Heart right ventricle (tissue), 16 donors: ENCODE measurements at regions not wholly inside any gene's neighbourhood (a gene's known extent, or its start where the extent isn't known, plus 50 kb on each side); places are given as distances from the start of the nearest gene placed in this dataset.

Experiments
- ATAC-seq, 8 donors: fragments of 200-7000 bp; cut with Tn5 transposase; one replicate each; pipeline ENCODE4 v1.9.1; 2020; ENCODE audit warnings: mild to moderate bottlenecking in 8 of 8, moderate library complexity in 8 of 8, moderate number of reproducible peaks in 1 of 8
- DNase-seq, 2 donors: peaks; one replicate each; pipeline ENCODE4 v3.0.0-alpha.2; 2020
- H3K27ac ChIP-seq, 10 donors: fragments of 200-600 bp; sonication (generic) in 2 of 10; one replicate each; pipeline versions ENCODE4 v1.5.0 to v1.8.0; 2020 to 2022; ENCODE audit warnings: mild to moderate bottlenecking in 3 of 10
- H3K27me3 ChIP-seq, 7 donors: fragments of 200-600 bp; one replicate each; pipeline ENCODE4 v1.8.0; 2021 to 2022; ENCODE audit warnings: mild to moderate bottlenecking in 2 of 7
- H3K36me3 ChIP-seq, 9 donors: fragments of 200-600 bp; sonication (generic) in 1 of 9; one replicate each; pipeline versions ENCODE4 v1.5.0 to v1.8.0; 2020 to 2022; ENCODE audit warnings: mild to moderate bottlenecking in 2 of 9
- H3K4me1 ChIP-seq, 9 donors: fragments of 200-600 bp; sonication (generic) in 1 of 9; one replicate each; pipeline versions ENCODE4 v1.5.0 to v1.8.0; 2020 to 2022; ENCODE audit warnings: mild to moderate bottlenecking in 4 of 9
- H3K4me3 ChIP-seq, 10 donors: fragments of 200-600 bp; sonication (generic) in 2 of 10; one replicate each; pipeline versions ENCODE4 v1.5.0 to v1.8.0; 2020 to 2022; ENCODE audit warnings: mild to moderate bottlenecking in 7 of 10, moderate library complexity in 2 of 10
- H3K9me3 ChIP-seq, 11 donors: fragments of 200-600 bp in 10 of 11; sonication (generic) in 2 of 11; one replicate each; pipeline versions ENCODE4 v1.5.0 to v1.8.0; 2013 to 2022; ENCODE audit warnings: mild to moderate bottlenecking in 2 of 11, control low read depth in 1 of 11, moderate library complexity in 1 of 11
- CTCF ChIP-seq, 9 donors: fragments of 200-600 bp; sonication (generic) in 2 of 9; IDR thresholded peaks; one replicate each; pipeline versions ENCODE4 v1.5.0 to v1.8.0; 2021 to 2022; ENCODE audit warnings: antibody characterized with exemption in 9 of 9, mild to moderate bottlenecking in 5 of 9, moderate library complexity in 1 of 9
- WGBS, 2 donors: extraction: QIAGEN DNeasy Blood & Tissue Kit; methylation state at CpG; one replicate each; pipeline ENCODE4 v1.1.7; 2013; ENCODE audit warnings: inconsistent platforms in 1 of 2; 5-methylcytosine and 5-hydroxymethylcytosine counted together
- intact Hi-C, 10 donors: fragments of 100-400 bp; cut with DNase I; formaldehyde crosslinking; loops; one replicate each; pipeline versions ENCODE4 v1.11.1 to v1.14.2; 2022
- donor health status: Arrhythmogenic right ventricular cardiomyopathy.
- donor health status: ischemic (EF 13 %, LVEDD 7.1; RV severe dilation, severe dysfunction).
- donor health status: healthy with polysubstance abuse.
- donor health status: DM: no; HTN: yes; CAD: no.
- donor health status: DM: no; HTN: no; CAD: no.
- donor health status: ischemic (EF 25% LVEDD 6.9; RV normal size, moderate dysfunction).
- donor health status: ischemic (EF 25% LVEDD 5.7; RV mildly dilated, moderate dysfunction).
- donor health status: healthy.
- donor health status: DM: yes; HTN: yes; CAD: no.
- donor health status: Ischemic cardiomyopathy.
- donor health status: ischemic (EF 35%, LVEDD 5.7; RV mildly dilated, moderate dysfunction).
- donor health status: nonischemic (EF 11% LVEDD 7.7; RV severe dilation, severe dysfunction).
- donor health status: DM: yes; HTN: yes; CAD: no.
- donor health status: PGD.
- donor health status: ischemic (EF 29% LVEDD 5.4; RV normal size, mild dysfunction).
- donor health status: nonischemic (EF 23%, LVEDD 6.1; RV moderate dilation, normal function).

- intact Hi-C loops, result loop anchor here (1.0 to 10.0 kb wide), 21 partner anchors 21 to 311 kb away; partner anchors contain the start of gene HES1 (in 3 of the 10)
- H3K9me3 ChIP-seq, result no peaks in the 10 kb centered on the region
- peak; percentile 92 for DNase-seq
- peaks cover 0 to 33% (median 8%) of the 10 kb centered on the region in 7 donors for H3K27me3 ChIP-seq
- peak; percentile 90 to 96 (median 94) for ATAC-seq
- 6 to 7% methylated on average over 58 of the region's 58 CpGs for WGBS, 2 donors
- no peaks in the 10 kb centered on the region for H3K36me3 ChIP-seq
- H3K4me3 ChIP-seq, result peak overlapping the region in 8 of 10 donors; percentile 26 to 52 (median 47)
- TF ChIP-seq CTCF (IDR thresholded peaks at IDR 0.05), result peak in 1 of 9 donors; percentile 21
- H3K4me1 ChIP-seq, result peaks cover 13 to 48% (median 29%) of the 10 kb centered on the region in 9 donors
- peak overlapping the region; percentile 23 to 85 (median 74) for H3K27ac ChIP-seq
Observed at GRCh38 chr3:194003114-194004057, 132.6 kb upstream of the HES1 start.

GRCh38 chr3:194005930-194006501, 129.9 kb upstream of the HES1 start:
- Histone ChIP-seq H3K27ac (no peak overlapping the region), H3K4me3 (no peak overlapping the region), H3K27me3 (peaks cover 0 to 51% (median 26%) of the 10 kb centered on the region in 7 donors), H3K4me1 (peaks cover 13 to 48% (median 30%) of the 10 kb centered on the region in 9 donors), H3K36me3 (no peaks in the 10 kb centered on the region), H3K9me3 (no peaks in the 10 kb centered on the region)
- DNase-seq (no peak), ATAC-seq (no peak)
- no peak for TF ChIP-seq CTCF (IDR thresholded peaks at IDR 0.05)
- intact Hi-C loops, result loop anchor here in 9 of 10 donors (5.0 to 10.0 kb wide), 8 partner anchors 69 to 309 kb away; partner anchors contain the start of gene HES1 (in 1 of the 9)
- 80 to 85% methylated on average over 4 of the region's 4 CpGs for WGBS, 2 donors

GRCh38 chr3:194007592-194008337, 128.2 kb upstream of the HES1 start:
- no peak for DNase-seq
- no peaks in the 10 kb centered on the region for H3K9me3 ChIP-seq
- peak in 2 of 8 donors; percentile 34 to 45 for ATAC-seq
- peaks cover 10 to 39% (median 25%) of the 10 kb centered on the region in 9 donors for H3K4me1 ChIP-seq
- WGBS, 2 donors, result 60 to 72% methylated on average over 13 of the region's 13 CpGs
- H3K36me3 ChIP-seq, result no peaks in the 10 kb centered on the region
- intact Hi-C loops, result loop anchor here in 9 of 10 donors (5.0 to 10.0 kb wide), 8 partner anchors 67 to 307 kb away; partner anchors contain the start of gene HES1 (in 1 of the 9)
- H3K27ac ChIP-seq, result no peak overlapping the region
- no peak overlapping the region for H3K4me3 ChIP-seq
- H3K27me3 ChIP-seq, result peaks cover 0 to 62% (median 26%) of the 10 kb centered on the region in 7 donors
- no peak for TF ChIP-seq CTCF (IDR thresholded peaks at IDR 0.05)
